ENCODE measurements at regions not wholly inside any gene's neighbourhood (a gene's known extent, or its start where the extent isn't known, plus 50 kb on each side); places are given as distances from the start of the nearest gene placed in this dataset.

DNA sequence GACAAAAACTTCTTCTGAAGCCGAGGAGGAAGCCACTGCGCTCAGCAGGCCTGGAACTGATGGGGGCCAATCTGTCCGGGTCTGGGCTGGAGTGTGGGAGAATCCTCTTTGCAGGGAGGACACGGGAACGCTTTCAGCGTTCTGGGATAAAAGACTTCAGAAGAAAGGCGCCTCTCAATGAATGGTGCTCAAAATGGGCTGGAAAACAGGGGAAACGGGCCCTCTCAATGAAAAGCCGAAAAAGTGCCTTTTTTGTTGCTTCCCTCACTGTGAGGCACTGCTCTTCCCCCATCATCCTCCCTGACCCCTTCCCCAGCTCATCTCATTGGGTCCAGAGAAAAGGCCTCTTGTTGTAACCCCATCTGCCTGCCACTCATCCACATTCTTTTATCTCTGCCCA lies 119.5 kb upstream of the LRIG1 start (continued):
- TF ChIP-seq, protein P1, sequence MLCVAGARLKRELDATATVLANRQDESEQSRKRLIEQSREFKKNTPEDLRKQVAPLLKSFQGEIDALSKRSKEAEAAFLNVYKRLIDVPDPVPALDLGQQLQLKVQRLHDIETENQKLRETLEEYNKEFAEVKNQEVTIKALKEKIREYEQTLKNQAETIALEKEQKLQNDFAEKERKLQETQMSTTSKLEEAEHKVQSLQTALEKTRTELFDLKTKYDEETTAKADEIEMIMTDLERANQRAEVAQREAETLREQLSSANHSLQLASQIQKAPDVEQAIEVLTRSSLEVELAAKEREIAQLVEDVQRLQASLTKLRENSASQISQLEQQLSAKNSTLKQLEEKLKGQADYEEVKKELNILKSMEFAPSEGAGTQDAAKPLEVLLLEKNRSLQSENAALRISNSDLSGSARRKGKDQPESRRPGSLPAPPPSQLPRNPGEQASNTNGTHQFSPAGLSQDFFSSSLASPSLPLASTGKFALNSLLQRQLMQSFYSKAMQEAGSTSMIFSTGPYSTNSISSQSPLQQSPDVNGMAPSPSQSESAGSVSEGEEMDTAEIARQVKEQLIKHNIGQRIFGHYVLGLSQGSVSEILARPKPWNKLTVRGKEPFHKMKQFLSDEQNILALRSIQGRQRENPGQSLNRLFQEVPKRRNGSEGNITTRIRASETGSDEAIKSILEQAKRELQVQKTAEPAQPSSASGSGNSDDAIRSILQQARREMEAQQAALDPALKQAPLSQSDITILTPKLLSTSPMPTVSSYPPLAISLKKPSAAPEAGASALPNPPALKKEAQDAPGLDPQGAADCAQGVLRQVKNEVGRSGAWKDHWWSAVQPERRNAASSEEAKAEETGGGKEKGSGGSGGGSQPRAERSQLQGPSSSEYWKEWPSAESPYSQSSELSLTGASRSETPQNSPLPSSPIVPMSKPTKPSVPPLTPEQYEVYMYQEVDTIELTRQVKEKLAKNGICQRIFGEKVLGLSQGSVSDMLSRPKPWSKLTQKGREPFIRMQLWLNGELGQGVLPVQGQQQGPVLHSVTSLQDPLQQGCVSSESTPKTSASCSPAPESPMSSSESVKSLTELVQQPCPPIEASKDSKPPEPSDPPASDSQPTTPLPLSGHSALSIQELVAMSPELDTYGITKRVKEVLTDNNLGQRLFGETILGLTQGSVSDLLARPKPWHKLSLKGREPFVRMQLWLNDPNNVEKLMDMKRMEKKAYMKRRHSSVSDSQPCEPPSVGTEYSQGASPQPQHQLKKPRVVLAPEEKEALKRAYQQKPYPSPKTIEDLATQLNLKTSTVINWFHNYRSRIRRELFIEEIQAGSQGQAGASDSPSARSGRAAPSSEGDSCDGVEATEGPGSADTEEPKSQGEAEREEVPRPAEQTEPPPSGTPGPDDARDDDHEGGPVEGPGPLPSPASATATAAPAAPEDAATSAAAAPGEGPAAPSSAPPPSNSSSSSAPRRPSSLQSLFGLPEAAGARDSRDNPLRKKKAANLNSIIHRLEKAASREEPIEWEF (IDR thresholded peaks at IDR 0.05; ENCODE audit: insufficient replicate concordance, low read depth, low read length): no peak
- TF ChIP-seq ZNF217 (IDR thresholded peaks at IDR 0.05): no peak

- ATAC-seq: no peak
- ChIA-PET RAD21 (ENCODE audit: unreplicated experiment) (no interaction called here), CTCF (no interaction called here), SMC1A (ENCODE audit: uncharacterized antibody, unreplicated experiment) (no interaction called here), POLR2A (no interaction called here)
- Histone ChIP-seq H3K36me3 (ENCODE audit: control insufficient read depth in 2 of 2, insufficient read depth in 2 of 2, low read length in 1 of 2) (no peaks in the 10 kb centered on the region), H2AFZ (ENCODE audit: control insufficient read depth, low read depth, low read length) (no peak overlapping the region), H3K79me2 (ENCODE audit: control insufficient read depth, insufficient read depth, low read length) (no peaks in the 10 kb centered on the region), H3K4me1 (ENCODE audit: control insufficient read depth, insufficient read depth, low read length) (no peaks in the 10 kb centered on the region), H3K27ac (ENCODE audit: control insufficient read depth, insufficient read depth) (no peak overlapping the region), H3K27me3 (replicated peaks in 1 of 2; ENCODE audit: control insufficient read depth in 2 of 2, insufficient read depth in 2 of 2, low read length in 1 of 2) (no peaks in the 10 kb centered on the region; a peak in 2 of 4 replicates), H3K4me2 (ENCODE audit: control insufficient read depth, insufficient read depth) (no peak overlapping the region), H3K9me3 (replicated peaks; ENCODE audit: control insufficient read depth, insufficient read depth, low read length) (no peaks in the 10 kb centered on the region), H4K20me1 (ENCODE audit: control insufficient read depth, insufficient read depth) (no peaks in the 10 kb centered on the region), H3K9ac (ENCODE audit: control insufficient read depth, insufficient read depth, low read length) (no peak overlapping the region), H3K4me3 (no peak overlapping the region)
- TF ChIP-seq BCLAF1 (IDR thresholded peaks at IDR 0.05) (no peak), POLR2AphosphoS5 (IDR thresholded peaks at IDR 0.05; ENCODE audit: low read length) (no peak)
- TF ChIP-seq, protein P1 (IDR thresholded peaks at IDR 0.05; ENCODE audit: insufficient replicate concordance, low read depth, low read length): no peak
- intact Hi-C loops (cut with micrococcal nuclease; ENCODE audit: unreplicated experiment): no loop called here
- in situ Hi-C loops (cut with MboI): no loop called here
- FAIRE-seq: no peak
- no TSS peak for BruUV-seq (replicated peaks)
- 23% methylated on average over 2 of the region's 2 CpGs for WGBS (ENCODE audit: insufficient coverage, insufficient replicate concordance, low lambda C conversion rate, missing lambda C conversion rate)
- DNase-seq (ENCODE audit: low read depth, low spot score): no peak
Observed at GRCh38 chr3:66622756-66623457, 122.1 kb upstream of the LRIG1 start.

Measured in GM12878 (cell line).